Glutamatergic neuron (in vitro differentiated cells): ENCODE measurements at regions not wholly inside any gene's neighbourhood (a gene's known extent, or its start where the extent isn't known, plus 50 kb on each side); places are given as distances from the start of the nearest gene placed in this dataset.

Source experiments
- DNase-seq: peaks from one replicate; pipeline ENCODE4 v3.0.0; 2022
- H3K27ac Mint-ChIP-seq: one replicate; pipeline ENCODE4 v1.8.0; 2020; ENCODE audit warnings: mild to moderate bottlenecking, mixed read lengths, inconsistent platforms; ENCODE audit not compliant: unreplicated experiment
- H3K27me3 Mint-ChIP-seq: one replicate; pipeline ENCODE4 v1.8.0; 2020; ENCODE audit warnings: mild to moderate bottlenecking, moderate library complexity, mixed read lengths, inconsistent platforms; ENCODE audit not compliant: unreplicated experiment
- H3K36me3 Mint-ChIP-seq: one replicate; pipeline ENCODE4 v1.8.0; 2020; ENCODE audit warnings: mild to moderate bottlenecking, mixed read lengths, inconsistent platforms; ENCODE audit not compliant: unreplicated experiment
- H3K4me1 Mint-ChIP-seq: one replicate; pipeline ENCODE4 v1.8.0; 2020; ENCODE audit warnings: mild to moderate bottlenecking, low read depth, mixed read lengths, inconsistent platforms; ENCODE audit not compliant: unreplicated experiment
- H3K4me3 Mint-ChIP-seq: one replicate; pipeline ENCODE4 v1.8.0; 2020; ENCODE audit warnings: mild to moderate bottlenecking, mixed read lengths, inconsistent platforms; ENCODE audit not compliant: unreplicated experiment
- H3K9me3 Mint-ChIP-seq: one replicate; pipeline ENCODE4 v1.8.0; 2020; ENCODE audit warnings: mild to moderate bottlenecking, moderate library complexity, mixed read lengths, inconsistent platforms; ENCODE audit not compliant: unreplicated experiment
- TF ChIP-seq, protein P1 (sequence below): fragments of 200-600 bp; sonication (generic); IDR thresholded peaks from one replicate; pipeline ENCODE4 v1.5.0; 2021; ENCODE audit not compliant: partially characterized antibody, unreplicated experiment

DNA sequence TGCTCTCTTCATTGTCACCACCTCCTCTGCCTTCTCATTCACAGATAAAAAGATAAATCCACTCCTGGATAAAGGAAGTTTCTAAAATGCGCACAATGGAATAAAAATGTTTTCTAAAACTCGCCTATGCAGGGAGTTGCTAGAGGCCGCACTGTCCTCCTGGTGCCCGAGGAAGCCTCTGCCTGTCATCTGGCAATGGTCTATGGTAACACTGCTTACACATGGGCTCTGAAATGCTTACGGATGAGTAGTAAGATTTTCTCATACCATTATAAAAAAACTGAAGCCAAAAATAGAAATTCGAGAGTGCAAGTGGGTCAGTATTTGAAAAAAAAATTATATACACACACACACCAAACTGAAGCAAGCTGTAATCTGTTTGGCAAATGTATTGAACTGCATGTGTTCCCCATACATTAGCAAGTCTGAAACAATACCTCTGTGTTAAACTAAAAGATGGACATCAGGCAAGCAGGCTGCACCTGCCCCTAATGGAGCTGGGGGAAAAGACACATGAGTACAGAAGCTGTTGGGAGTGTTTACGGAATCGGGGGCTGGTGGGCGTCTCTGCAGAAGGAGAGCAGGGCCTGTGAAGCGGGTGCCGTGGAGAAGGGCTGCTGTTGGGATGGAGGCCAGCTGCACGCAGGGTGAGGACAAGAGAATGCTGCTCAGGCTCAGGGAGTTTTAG lies 103.3 kb upstream of the FAT1 start:
- Mint-ChIP-seq H3K9me3 (peaks cover 4% of the 10 kb centered on the region), H3K4me1 (peaks cover 16% of the 10 kb centered on the region), H3K36me3 (peaks cover 7% of the 10 kb centered on the region), H3K27ac (peak overlapping the region; percentile 45), H3K27me3 (peaks cover 4% of the 10 kb centered on the region), H3K4me3 (no peak overlapping the region)
- TF ChIP-seq, protein P1, sequence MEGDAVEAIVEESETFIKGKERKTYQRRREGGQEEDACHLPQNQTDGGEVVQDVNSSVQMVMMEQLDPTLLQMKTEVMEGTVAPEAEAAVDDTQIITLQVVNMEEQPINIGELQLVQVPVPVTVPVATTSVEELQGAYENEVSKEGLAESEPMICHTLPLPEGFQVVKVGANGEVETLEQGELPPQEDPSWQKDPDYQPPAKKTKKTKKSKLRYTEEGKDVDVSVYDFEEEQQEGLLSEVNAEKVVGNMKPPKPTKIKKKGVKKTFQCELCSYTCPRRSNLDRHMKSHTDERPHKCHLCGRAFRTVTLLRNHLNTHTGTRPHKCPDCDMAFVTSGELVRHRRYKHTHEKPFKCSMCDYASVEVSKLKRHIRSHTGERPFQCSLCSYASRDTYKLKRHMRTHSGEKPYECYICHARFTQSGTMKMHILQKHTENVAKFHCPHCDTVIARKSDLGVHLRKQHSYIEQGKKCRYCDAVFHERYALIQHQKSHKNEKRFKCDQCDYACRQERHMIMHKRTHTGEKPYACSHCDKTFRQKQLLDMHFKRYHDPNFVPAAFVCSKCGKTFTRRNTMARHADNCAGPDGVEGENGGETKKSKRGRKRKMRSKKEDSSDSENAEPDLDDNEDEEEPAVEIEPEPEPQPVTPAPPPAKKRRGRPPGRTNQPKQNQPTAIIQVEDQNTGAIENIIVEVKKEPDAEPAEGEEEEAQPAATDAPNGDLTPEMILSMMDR: no peak
- DNase-seq: peak; percentile 71

DNA sequence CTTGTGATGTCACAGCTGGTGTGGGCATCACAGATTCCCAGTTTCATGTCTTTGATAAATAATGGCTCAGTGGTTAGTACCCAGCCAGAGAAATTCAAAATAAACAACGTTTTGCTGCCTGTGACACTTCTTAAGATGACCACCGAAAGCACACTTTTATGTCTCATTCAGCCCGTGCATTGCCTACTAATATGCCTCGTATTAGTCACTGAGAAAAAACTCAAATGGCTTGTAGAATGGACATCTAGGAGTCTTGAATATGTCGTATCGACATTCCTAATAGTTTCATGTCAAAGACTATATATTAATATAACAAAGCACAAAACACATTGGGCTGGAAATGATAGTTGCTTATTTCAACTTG lies 103.9 kb upstream of the FAT1 start:
- Mint-ChIP-seq H3K4me3 (no peak overlapping the region), H3K4me1 (peaks cover 16% of the 10 kb centered on the region), H3K9me3 (peaks cover 4% of the 10 kb centered on the region), H3K27me3 (peaks cover 4% of the 10 kb centered on the region), H3K36me3 (peaks cover 7% of the 10 kb centered on the region), H3K27ac (peak overlapping the region; percentile 45)
- DNase-seq: no peak
- TF ChIP-seq, protein P1: no peak

DNA sequence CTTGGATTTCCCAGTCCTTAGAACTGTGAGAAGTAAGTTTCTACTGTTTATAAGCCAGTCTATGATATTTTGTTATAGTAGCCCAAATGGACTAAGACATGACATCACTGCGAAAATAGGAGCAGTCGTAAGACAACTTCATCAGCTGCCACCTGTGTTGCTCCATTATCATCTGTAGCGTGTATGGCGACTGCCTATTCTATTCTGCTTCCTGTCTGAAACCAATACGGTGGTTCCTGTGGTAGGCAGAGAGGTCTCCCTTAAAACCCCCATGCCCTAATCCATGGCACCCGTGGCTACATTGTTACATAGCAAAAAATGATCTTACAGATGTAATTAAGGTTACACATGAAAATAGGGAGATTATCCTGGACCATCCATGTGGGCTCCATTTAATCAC lies 105.4 kb upstream of the FAT1 start:
- Mint-ChIP-seq H3K4me1 (peaks cover 16% of the 10 kb centered on the region), H3K27me3 (peaks cover 4% of the 10 kb centered on the region), H3K9me3 (peaks cover 4% of the 10 kb centered on the region), H3K4me3 (no peak overlapping the region), H3K36me3 (peaks cover 7% of the 10 kb centered on the region), H3K27ac (no peak overlapping the region)
- DNase-seq: no peak
- TF ChIP-seq, protein P1: no peak

DNA sequence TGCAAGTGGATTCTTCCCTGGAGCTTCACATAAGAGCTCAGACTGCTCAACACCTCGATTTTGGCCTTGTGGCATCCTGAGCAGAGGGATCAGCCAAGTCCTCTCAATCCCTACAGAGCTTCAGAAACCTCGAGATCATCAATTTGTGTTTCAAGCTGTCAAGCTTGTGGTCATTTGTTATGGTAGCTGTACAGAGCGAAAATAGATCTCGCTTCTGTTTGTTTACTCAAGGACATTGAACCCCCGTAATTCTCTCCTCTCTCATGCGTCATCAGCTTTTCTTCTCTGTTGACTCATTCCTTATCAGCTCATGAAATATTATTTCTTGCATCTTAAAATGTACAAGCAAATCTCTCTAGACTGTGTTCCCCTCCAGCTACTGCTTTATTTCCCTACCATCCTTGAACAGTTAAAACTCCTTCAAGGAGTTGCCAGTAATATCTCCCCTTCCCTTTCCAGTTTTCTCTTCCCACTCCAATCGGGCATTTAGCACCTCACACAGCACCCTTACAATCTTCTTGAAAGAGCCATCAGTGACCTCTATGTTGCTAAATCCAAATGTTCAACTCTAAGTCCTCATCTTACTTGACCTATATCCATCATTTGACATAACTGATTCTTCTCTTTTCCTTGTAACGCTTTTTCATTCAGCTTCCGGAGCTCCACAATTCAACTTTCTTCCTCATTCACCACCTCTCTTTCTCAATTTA lies 106.2 kb upstream of the FAT1 start:
- no peak for DNase-seq
- TF ChIP-seq, protein P1: no peak
- Mint-ChIP-seq H3K27ac (no peak overlapping the region), H3K4me1 (peaks cover 14% of the 10 kb centered on the region), H3K27me3 (peaks cover 4% of the 10 kb centered on the region), H3K36me3 (peaks cover 7% of the 10 kb centered on the region), H3K4me3 (no peak overlapping the region), H3K9me3 (peaks cover 4% of the 10 kb centered on the region)

DNA sequence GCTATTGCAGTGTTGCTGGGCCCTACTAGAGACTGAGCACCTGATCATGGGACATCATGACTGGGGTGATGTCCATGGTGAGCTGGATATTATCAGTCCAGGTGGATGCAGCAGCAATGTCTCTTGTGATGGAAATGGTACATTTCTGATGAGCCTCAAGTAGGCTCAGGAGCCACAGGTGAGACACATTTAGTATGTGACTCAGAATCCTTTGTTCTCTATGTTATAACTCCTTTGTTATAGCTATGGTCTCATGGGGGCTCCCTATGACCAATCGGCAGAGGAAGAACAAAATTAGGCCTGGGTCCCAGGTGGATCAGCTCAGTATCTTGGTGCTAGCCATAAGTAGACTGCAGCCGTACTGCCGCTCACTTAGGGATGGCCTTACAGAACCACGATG lies 107.9 kb upstream of the FAT1 start:
- no peak overlapping the region for H3K27ac Mint-ChIP-seq
- TF ChIP-seq, protein P1: no peak
- peaks cover 7% of the 10 kb centered on the region for H3K36me3 Mint-ChIP-seq
- peaks cover 12% of the 10 kb centered on the region for H3K4me1 Mint-ChIP-seq
- peaks cover 4% of the 10 kb centered on the region for H3K27me3 Mint-ChIP-seq
- H3K9me3 Mint-ChIP-seq: peaks cover 4% of the 10 kb centered on the region
- DNase-seq: no peak
- no peak overlapping the region for H3K4me3 Mint-ChIP-seq
